ENCODE measurements at regions not wholly inside any gene's neighbourhood (a gene's known extent, or its start where the extent isn't known, plus 50 kb on each side); places are given as distances from the start of the nearest gene placed in this dataset.

DNA sequence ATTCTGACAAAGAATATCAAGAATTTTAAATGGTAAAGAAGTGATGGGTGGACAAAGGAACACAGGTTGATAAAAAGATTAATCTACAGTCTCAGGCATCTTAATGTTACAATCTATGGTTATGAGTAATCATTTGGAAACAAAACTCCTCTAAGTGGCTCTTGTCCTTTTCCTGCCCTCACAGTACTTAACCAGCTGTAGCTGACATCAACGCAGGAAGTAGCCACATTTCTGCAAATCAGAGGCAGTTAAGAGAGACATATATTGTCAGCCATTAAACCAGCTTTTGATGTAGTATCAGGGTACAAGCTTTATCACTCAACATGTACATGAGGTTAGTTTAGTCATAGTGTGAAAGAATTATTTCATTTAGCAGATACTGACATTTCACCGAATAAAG lies 244.6 kb downstream of the NR4A2 start:
- DNase-seq (ENCODE audit: low read depth) = no peak

DNA sequence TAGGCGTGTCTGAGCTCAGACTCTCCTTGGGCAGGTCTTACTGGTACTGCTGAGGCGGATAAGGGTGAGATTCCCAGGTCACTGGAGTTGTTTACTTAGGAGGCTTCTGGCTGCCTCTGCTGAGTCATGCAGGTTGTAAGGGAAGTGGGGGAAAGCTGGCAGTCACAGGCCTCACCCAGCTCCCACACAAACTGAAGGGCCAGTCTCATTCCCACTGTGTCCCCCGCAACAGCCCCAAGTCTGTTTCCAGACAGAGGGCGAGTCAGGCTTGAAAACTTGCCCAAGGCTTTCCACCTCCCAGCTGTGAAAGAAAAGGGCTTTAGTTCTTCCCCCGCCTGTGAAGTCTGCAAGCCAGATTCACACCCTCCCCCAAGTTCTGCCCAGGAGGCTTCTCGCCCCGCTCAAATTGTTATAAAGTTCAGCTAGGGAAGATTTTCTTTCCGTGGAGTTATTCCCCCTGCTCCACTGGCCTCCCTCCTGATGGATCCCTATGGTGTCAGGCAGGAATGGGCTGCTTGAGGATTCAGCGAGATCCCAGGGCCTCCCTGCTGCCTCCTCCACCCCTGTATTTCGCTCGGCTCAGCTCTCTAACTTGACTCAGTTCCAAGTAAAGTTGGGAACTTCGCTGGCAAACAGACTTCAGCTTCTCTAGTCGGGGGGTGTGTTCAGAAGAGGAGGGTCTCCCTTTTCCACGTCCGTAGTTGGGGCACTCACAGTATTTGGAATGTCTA lies 248.6 kb downstream of the NR4A2 start:
- DNase-seq (ENCODE audit: low read depth) = no peak

DNA sequence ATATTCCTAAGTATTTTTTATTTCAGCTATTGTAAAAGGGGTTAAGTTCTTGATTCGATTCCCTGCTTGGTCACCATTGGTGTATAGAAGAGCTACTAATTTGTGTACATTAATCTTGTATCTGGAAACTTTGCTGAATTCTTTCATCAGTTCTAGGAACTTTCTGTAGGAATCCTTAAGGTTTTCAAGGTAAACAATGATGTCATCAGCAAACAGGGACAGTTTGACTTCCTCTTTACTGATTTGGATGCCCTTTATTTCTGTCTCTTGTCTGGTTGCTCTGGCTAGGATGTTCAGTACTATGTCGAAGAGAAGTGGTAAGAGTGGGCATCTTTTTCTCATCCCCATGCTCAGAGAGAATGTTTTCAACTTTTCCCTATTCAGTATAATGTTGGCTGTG lies 252.7 kb downstream of the NR4A2 start:
- DNase-seq (ENCODE audit: low read depth) = no peak

GRCh38 chr2:156077041-156077742 lies 255.3 kb downstream of the NR4A2 start:
- DNase-seq (ENCODE audit: low read depth) = no peak

GRCh38 chr2:156065912-156066311 lies 266.6 kb downstream of the NR4A2 start:
- no peak for DNase-seq (ENCODE audit: low read depth)

DNA sequence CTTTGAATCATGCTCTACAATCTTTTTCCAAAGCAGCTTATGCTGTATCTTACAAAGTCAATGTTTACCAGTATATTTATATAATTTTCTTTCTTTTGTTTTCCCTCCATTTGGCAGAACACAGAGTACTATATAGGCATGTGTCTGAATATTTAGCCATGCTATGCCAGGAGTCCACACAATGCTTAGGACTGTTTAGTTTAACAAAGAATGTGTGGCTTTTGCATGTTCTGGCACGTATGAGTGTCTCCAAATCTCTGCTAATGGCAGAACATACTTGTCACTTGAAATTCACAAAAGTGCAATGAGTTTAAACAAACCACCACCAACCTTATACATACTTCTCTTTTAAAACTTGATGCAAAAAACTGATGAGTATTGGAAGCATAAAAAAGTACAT lies 268.0 kb downstream of the NR4A2 start:
- DNase-seq (ENCODE audit: low read depth) = no peak

GRCh38 chr2:156057647-156058046 lies 274.9 kb downstream of the NR4A2 start:
- DNase-seq (ENCODE audit: low read depth) = peak; percentile 4

DNA sequence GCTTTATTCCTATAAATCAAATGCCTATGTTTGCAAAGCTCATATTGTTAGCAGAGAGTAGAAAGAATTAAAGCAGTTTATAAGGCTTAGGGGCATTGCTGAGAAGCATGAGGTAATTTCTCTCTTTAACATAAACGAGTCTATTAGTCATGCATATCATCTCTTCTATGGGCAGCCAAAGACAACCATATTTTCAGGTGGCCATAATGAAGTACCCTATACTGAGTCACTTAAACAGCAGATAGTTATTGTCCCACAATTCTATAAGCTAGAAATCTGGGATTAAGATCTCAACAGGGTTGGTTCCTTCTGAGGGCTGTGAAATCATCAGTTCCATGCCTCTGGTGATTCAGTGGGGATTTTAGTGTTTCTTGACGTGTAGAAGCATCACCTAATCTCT lies 277.5 kb downstream of the NR4A2 start:
- DNase-seq (ENCODE audit: low read depth) = no peak

- DNase-seq (ENCODE audit: low read depth) = no peak
These were observed 285.6 kb downstream of the NR4A2 start for GRCh38 chr2:156046900-156047299.

DNA sequence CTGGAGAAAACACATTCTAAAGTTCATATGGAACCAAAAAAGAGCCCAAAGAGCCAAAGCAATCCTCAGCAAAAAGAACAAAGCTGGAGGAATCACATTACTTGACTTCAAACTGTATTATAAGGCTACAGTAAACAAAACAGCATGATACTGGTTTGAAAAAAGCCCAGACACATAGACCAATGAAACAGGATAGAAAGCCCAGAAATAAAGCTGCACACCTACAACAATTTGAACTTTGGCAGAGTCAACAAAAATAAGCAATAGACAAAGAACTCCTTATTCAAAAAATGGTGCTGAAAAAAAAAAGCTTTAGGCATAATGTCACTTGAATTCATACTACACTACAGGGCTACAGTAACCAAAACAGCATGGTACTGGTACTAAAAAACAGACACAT lies 289.6 kb downstream of the NR4A2 start:
- no peak for DNase-seq (ENCODE audit: low read depth)

- no peak for DNase-seq (ENCODE audit: low read depth)
These were observed 294.5 kb downstream of the NR4A2 start for GRCh38 chr2:156038021-156038420.

GRCh38 chr2:156037482-156037881 lies 295.0 kb downstream of the NR4A2 start:
- DNase-seq (ENCODE audit: low read depth) = no peak

DNA sequence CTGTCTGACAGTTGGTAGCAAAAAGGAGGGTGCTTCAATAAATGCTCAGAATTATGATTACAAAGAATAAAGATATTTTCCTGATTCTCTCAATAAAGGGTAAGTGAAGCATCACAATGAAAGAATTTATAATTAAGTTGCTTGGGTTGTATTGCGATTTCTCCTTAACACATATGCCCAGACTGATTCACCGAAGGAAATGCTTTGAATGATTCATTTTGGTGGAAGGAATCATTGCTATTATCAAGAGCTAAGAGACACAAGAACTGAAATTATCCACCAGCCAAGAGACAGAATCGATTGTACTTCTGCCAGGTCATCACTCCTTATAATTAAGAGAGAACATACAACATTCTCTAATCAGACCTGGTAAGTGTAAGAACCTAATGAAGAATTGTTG lies 301.4 kb downstream of the NR4A2 start:
- DNase-seq (ENCODE audit: low read depth) = no peak

GRCh38 chr2:156023229-156023869 lies 309.2 kb downstream of the NR4A2 start:
- no peak for DNase-seq (ENCODE audit: low read depth)

DNA sequence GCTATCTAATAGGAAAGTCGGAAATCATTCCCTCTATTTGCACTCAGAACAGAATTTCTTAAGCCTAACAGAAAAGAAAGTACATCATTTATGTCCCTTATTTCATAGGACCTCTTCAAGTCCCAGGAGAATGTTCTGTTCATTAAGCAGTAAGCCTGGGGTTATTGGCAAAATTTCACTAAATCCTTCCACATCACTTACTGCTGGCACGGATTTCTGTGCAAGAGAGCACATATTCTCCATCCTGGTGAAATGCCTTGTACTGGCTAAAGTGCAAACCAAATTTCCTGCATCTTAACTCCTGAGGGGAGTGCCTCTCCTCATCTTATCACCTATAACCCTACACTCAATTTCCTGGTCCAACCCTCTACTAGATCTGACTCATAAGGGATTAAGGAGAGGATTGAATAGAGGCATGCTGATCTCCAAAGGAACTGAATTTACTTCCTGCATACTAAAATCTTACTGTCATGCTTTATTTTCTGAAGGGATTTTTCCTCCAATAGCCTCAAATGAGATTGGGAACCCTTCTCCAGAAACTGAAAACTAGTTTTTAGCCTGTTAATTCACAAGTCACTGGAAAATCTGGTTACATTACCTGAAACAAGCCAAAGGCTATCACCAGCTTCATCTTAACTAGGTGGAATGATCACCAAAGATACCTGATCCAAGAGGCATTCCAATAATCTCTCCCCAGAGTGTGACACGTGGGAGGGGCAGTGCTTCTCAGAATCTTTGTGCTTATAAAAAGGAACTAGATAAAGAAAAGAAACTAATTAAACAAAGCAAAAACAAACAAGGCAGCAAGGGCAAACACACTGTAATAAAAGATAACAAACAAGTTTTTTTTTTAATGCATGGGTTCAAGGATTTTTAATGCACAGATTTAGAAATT lies 311.1 kb downstream of the NR4A2 start:
- no peak for DNase-seq (ENCODE audit: low read depth)

GRCh38 chr2:156019341-156019740 lies 313.2 kb downstream of the NR4A2 start:
- DNase-seq (ENCODE audit: low read depth) = no peak

- no peak for DNase-seq (ENCODE audit: low read depth)
These were observed 315.1 kb downstream of the NR4A2 start for GRCh38 chr2:156017341-156017885.

- DNase-seq (ENCODE audit: low read depth) = no peak
These were observed 323.2 kb downstream of the NR4A2 start for GRCh38 chr2:156009293-156009692.

GRCh38 chr2:156006721-156007618 lies 325.6 kb downstream of the NR4A2 start:
- no peak for DNase-seq (ENCODE audit: low read depth)

DNA sequence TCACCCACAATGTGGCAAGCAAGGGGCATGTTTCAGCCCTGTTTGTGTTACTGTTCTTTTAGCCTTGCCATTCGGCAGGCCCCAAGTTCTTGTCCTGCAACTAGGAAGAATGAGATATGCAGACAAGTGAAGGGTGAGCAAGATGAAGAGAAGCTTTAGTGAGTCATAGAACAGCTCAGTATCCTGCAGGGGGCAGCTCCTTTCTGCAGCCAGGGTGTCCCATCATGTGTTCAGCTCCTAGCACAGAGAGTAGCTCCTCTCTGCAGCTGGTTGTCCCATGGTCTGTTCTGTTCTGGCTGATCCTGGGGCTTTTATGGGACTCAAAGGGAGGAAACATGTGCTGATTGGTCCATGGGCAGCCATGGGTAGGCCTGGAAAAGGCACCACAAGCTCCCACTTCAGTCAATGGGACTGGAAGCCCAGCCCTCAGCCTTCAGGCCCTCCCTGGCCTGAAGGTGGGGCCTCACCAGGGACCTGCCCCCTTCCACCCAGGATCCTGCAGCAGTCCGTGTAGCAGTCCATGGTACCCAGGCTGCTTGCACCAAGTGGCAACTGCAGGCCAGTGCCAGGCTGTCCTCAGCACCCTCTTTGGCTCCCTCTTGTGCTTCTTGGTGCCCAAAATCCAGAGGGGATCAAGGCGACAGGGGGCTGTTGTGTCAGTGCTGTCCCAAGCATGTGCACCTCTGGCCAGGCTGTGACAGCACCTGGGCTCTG lies 326.4 kb downstream of the NR4A2 start:
- no peak for DNase-seq (ENCODE audit: low read depth)

Data from stromal cell of bone marrow (primary cell).